ENCODE measurements at regions not wholly inside any gene's neighbourhood (a gene's known extent, or its start where the extent isn't known, plus 50 kb on each side); places are given as distances from the start of the nearest gene placed in this dataset.
"Not testable (repeated sequence)": the region's sequence is repeated elsewhere in the genome, so short reads cannot be mapped to it uniquely, and the experiment has no call there.

GRCh38 chr22:23436354-23437106, 143.6 kb downstream of the IGLL1 start:
- DNase-seq = not testable (repeated sequence)

- not testable (repeated sequence) for DNase-seq
Measured at GRCh38 chr22:23435186-23435585, 144.9 kb downstream of the IGLL1 start.

GRCh38 chr22:23434198-23434830, 145.8 kb downstream of the IGLL1 start:
- DNase-seq = not testable (repeated sequence)

- not testable (repeated sequence) for DNase-seq
Measured at GRCh38 chr22:23433127-23434005, 146.7 kb downstream of the IGLL1 start.

- not testable (repeated sequence) for DNase-seq
Measured at GRCh38 chr22:23432719-23433118, 147.4 kb downstream of the IGLL1 start.

- no peak for DNase-seq
Measured at GRCh38 chr22:23431337-23432072, 148.6 kb downstream of the IGLL1 start.

- not testable (repeated sequence) for DNase-seq
Measured at GRCh38 chr22:23424551-23425068, 155.5 kb downstream of the IGLL1 start.

- no peak for DNase-seq
Measured at GRCh38 chr22:23424031-23424430, 156.1 kb downstream of the IGLL1 start.

- not testable (repeated sequence) for DNase-seq
Measured at GRCh38 chr22:23422281-23422680, 157.8 kb downstream of the IGLL1 start.

- DNase-seq = not testable (repeated sequence)
Measured at GRCh38 chr22:23421300-23421699, 158.8 kb downstream of the IGLL1 start.

- no peak for DNase-seq
Measured at GRCh38 chr22:23419931-23420330, 160.2 kb downstream of the IGLL1 start.

GRCh38 chr22:23419171-23419570, 160.9 kb downstream of the IGLL1 start:
- DNase-seq = no peak

GRCh38 chr22:23418159-23418788, 161.8 kb downstream of the IGLL1 start:
- DNase-seq = no peak

GRCh38 chr22:23417327-23417726, 162.8 kb downstream of the IGLL1 start:
- DNase-seq = not testable (repeated sequence)

GRCh38 chr22:23416169-23416690, 163.9 kb downstream of the IGLL1 start:
- DNase-seq = not testable (repeated sequence)

- DNase-seq = no peak
Measured at GRCh38 chr22:23415490-23415851, 164.6 kb downstream of the IGLL1 start.

- DNase-seq = no peak
Measured at GRCh38 chr22:23414727-23415489, 165.2 kb downstream of the IGLL1 start.

- no peak for DNase-seq
Measured at GRCh38 chr22:23411739-23412138, 168.4 kb downstream of the IGLL1 start.

- DNase-seq = no peak
Measured at GRCh38 chr22:23410411-23410810, 169.7 kb downstream of the IGLL1 start.

GRCh38 chr22:23409976-23410375, 170.1 kb downstream of the IGLL1 start:
- no peak for DNase-seq

- no peak for DNase-seq
Measured at GRCh38 chr22:23408321-23408720, 171.8 kb downstream of the IGLL1 start.
